Hematopoietic multipotent progenitor cell treated with erythropoietin and hydrocortisone succinate and interleukin-3 and kit ligand, for 4 days (in vitro differentiated cells): ENCODE measurements at regions not wholly inside any gene's neighbourhood (a gene's known extent, or its start where the extent isn't known, plus 50 kb on each side); places are given as distances from the start of the nearest gene placed in this dataset.
A peak's percentile ranks its signal among the peaks of the same experiment; 100 is the strongest.
"Not testable (repeated sequence)": the region's sequence is repeated elsewhere in the genome, so short reads cannot be mapped to it uniquely, and the experiment has no call there.

ENCODE experiments used
- DNase-seq: peaks from one replicate; pipeline ENCODE4 v3.0.0-alpha.2; 2015

GRCh38 chr14:41280745-41281144 lies 325.9 kb upstream of the LRFN5 start:
- peak; percentile 15 for DNase-seq

GRCh38 chr14:41277450-41277849 lies 329.2 kb upstream of the LRFN5 start:
- no peak for DNase-seq

GRCh38 chr14:41257476-41257875 lies 349.2 kb upstream of the LRFN5 start:
- no peak for DNase-seq

- DNase-seq, result no peak
These were observed 371.2 kb upstream of the LRFN5 start for GRCh38 chr14:41235466-41235865.

- DNase-seq, result no peak
These were observed 376.0 kb upstream of the LRFN5 start for GRCh38 chr14:41230683-41231082.

GRCh38 chr14:41229824-41230223 lies 376.9 kb upstream of the LRFN5 start:
- no peak for DNase-seq

GRCh38 chr14:41225433-41225832 lies 381.2 kb upstream of the LRFN5 start:
- no peak for DNase-seq

- DNase-seq, result no peak
These were observed 384.1 kb upstream of the LRFN5 start for GRCh38 chr14:41222581-41222980.

- DNase-seq, result not testable (repeated sequence)
These were observed 391.7 kb upstream of the LRFN5 start for GRCh38 chr14:41214978-41215377.

GRCh38 chr14:41201696-41202095 lies 405.0 kb upstream of the LRFN5 start:
- no peak for DNase-seq

- DNase-seq, result no peak
These were observed 418.8 kb upstream of the LRFN5 start for GRCh38 chr14:41187868-41188267.

- no peak for DNase-seq
These were observed 435.6 kb upstream of the LRFN5 start for GRCh38 chr14:41171045-41171444.

- no peak for DNase-seq
These were observed 439.6 kb upstream of the LRFN5 start for GRCh38 chr14:41167040-41167439.

- no peak for DNase-seq
These were observed 452.4 kb upstream of the LRFN5 start for GRCh38 chr14:41154143-41154807.

GRCh38 chr14:41146391-41146790 lies 460.3 kb upstream of the LRFN5 start:
- no peak for DNase-seq

GRCh38 chr14:41144370-41144769 lies 462.3 kb upstream of the LRFN5 start:
- no peak for DNase-seq

GRCh38 chr14:41137741-41138140 lies 468.9 kb upstream of the LRFN5 start:
- DNase-seq, result no peak

- no peak for DNase-seq
These were observed 476.4 kb upstream of the LRFN5 start for GRCh38 chr14:41130274-41130673.

GRCh38 chr14:41120402-41120801 lies 486.3 kb upstream of the LRFN5 start:
- no peak for DNase-seq

GRCh38 chr14:41096131-41096530 lies 510.5 kb upstream of the LRFN5 start:
- no peak for DNase-seq

GRCh38 chr14:41087056-41087455 lies 519.6 kb upstream of the LRFN5 start:
- no peak for DNase-seq

GRCh38 chr14:41073544-41073943 lies 533.1 kb upstream of the LRFN5 start:
- no peak for DNase-seq

GRCh38 chr14:41072776-41073175 lies 533.9 kb upstream of the LRFN5 start:
- no peak for DNase-seq

- no peak for DNase-seq
These were observed 535.3 kb upstream of the LRFN5 start for GRCh38 chr14:41071351-41071750.

- DNase-seq, result no peak
These were observed 543.9 kb upstream of the LRFN5 start for GRCh38 chr14:41062826-41063225.

GRCh38 chr14:41055589-41055988 lies 551.1 kb upstream of the LRFN5 start:
- no peak for DNase-seq
